ENCODE measurements at regions not wholly inside any gene's neighbourhood (a gene's known extent, or its start where the extent isn't known, plus 50 kb on each side); places are given as distances from the start of the nearest gene placed in this dataset.

DNA sequence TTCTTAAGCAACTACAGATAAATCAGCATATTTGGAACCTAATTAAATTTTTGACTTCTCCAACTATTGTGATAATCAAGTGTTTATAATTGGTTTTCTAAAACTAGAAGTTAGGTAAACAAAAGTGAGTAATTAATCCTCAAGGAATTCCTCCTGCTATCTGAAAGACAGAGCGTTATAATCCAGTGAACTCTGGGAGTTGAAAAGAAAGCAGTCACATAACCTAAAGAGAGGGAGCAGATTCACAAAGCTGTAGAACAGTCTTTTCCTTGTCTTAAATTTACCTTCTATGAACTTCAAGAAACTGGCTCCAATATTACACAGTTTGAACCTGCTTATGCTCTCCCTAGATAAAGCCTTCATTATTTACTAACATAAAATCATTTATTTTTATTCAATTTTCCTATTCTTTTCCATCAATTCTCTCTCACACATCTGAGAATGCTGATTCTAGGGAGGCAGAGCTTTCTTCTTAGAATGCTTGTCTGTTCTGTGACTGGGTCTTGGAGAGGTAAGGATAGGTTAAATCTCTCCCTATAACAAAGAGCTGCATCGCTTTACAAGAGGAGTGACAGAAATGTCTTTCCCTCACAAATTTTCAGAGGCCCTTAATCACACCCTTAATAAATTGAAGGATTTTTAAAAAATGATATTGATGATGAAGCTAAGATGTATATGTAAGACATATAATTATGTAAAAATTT, 132.8 kb downstream of the TUSC7 start:
- no peak for FAIRE-seq
- H3K27ac ChIP-seq (ENCODE audit: low read depth in 2 of 2, low read length in 2 of 2), result no peak overlapping the region
- TF ChIP-seq, protein P1, sequence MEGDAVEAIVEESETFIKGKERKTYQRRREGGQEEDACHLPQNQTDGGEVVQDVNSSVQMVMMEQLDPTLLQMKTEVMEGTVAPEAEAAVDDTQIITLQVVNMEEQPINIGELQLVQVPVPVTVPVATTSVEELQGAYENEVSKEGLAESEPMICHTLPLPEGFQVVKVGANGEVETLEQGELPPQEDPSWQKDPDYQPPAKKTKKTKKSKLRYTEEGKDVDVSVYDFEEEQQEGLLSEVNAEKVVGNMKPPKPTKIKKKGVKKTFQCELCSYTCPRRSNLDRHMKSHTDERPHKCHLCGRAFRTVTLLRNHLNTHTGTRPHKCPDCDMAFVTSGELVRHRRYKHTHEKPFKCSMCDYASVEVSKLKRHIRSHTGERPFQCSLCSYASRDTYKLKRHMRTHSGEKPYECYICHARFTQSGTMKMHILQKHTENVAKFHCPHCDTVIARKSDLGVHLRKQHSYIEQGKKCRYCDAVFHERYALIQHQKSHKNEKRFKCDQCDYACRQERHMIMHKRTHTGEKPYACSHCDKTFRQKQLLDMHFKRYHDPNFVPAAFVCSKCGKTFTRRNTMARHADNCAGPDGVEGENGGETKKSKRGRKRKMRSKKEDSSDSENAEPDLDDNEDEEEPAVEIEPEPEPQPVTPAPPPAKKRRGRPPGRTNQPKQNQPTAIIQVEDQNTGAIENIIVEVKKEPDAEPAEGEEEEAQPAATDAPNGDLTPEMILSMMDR (IDR thresholded peaks at IDR 0.05; ENCODE audit: borderline replicate concordance, extremely low read depth, insufficient read depth), result no peak
- H3K4me3 ChIP-seq (ENCODE audit: low read length in 3 of 3), result no peak overlapping the region
- no peaks in the 10 kb centered on the region for H3K9me3 ChIP-seq (ENCODE audit: control insufficient read depth in 2 of 3, insufficient read depth in 1 of 3, low read length in 3 of 3)
- intact Hi-C loops (cut with DNase I), result loop anchor here (10.0 kb wide), 1 partner anchor 918 kb away; no protein-coding TSS in a partner anchor
- no peaks in the 10 kb centered on the region for H3K27me3 ChIP-seq (ENCODE audit: control insufficient read depth, insufficient read depth, low read length)
- no peak overlapping the region for H3K9ac ChIP-seq (ENCODE audit: low read length in 3 of 3)
- no peak for DNase-seq
- no peaks in the 10 kb centered on the region for H3K4me1 ChIP-seq (ENCODE audit: control insufficient read depth in 2 of 3, insufficient read depth in 2 of 3, low read depth in 1 of 3, low read length in 3 of 3)
- no peaks in the 10 kb centered on the region for H3K36me3 ChIP-seq (ENCODE audit: control insufficient read depth in 2 of 3, insufficient read depth in 3 of 3, low read length in 3 of 3)

DNA sequence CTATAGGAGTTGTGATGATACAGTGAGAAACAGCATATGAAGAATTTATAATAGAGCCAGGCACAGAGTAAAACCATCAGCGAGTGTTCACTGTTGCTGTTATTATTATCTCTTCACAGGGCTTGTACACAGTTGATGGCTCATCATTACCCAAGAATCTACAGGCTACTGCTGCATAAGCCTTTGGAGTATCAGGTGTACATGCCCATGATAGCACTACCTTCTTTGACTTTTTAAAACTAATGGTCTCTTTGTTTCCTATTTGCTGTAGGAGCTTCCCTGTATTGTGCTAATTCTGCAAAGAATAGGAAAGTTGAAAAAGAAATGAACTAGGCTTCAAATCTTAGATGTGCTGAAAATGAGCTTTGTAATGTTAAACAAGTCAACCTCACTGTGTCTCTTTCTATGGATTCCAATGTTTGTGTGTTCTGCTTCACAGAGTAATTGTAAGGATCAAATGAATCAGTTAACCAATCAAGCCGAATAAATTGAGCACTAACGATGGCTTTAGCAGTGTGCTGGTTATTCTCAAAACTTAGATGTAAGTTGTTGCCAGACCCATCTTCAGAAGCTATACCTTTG, 138.8 kb downstream of the TUSC7 start:
- Histone ChIP-seq H3K9me3 (ENCODE audit: control insufficient read depth in 2 of 3, insufficient read depth in 1 of 3, low read length in 3 of 3) (no peaks in the 10 kb centered on the region), H3K36me3 (ENCODE audit: control insufficient read depth in 2 of 3, insufficient read depth in 3 of 3, low read length in 3 of 3) (no peaks in the 10 kb centered on the region), H3K27ac (ENCODE audit: low read depth in 2 of 2, low read length in 2 of 2) (no peak overlapping the region), H3K9ac (ENCODE audit: low read length in 3 of 3) (no peak overlapping the region), H3K4me3 (ENCODE audit: low read length in 3 of 3) (no peak overlapping the region), H3K27me3 (ENCODE audit: control insufficient read depth, insufficient read depth, low read length) (no peaks in the 10 kb centered on the region), H3K4me1 (ENCODE audit: control insufficient read depth in 2 of 3, insufficient read depth in 2 of 3, low read depth in 1 of 3, low read length in 3 of 3) (no peaks in the 10 kb centered on the region)
- intact Hi-C loops (cut with DNase I), result loop anchor here (10.0 kb wide), 1 partner anchor 924 kb away; no protein-coding TSS in a partner anchor
- TF ChIP-seq, protein P1 (IDR thresholded peaks at IDR 0.05; ENCODE audit: borderline replicate concordance, extremely low read depth, insufficient read depth), result no peak
- DNase-seq, result no peak
- no peak for FAIRE-seq

DNA sequence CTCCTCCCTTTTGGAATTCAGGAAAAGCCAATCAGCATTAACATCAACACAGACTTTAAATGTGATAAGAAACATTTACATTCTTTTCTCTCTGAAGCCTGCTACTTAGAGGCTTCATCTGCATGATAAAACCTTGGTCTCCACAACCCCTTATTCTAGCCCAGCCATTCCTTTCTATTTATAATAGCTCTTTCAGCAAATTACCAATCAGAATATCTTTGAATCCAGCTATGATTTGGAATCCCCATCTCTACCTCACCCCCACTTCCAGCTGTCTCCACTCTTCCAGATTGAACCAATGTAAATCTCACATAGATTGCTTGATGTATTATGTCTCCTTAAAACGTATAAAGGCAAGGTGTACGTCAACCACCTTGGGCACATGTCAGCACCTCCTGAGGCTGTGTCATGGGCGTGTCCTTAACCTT, 139.7 kb downstream of the TUSC7 start:
- FAIRE-seq (no peak), DNase-seq (no peak)
- TF ChIP-seq, protein P1 (IDR thresholded peaks at IDR 0.05; ENCODE audit: borderline replicate concordance, extremely low read depth, insufficient read depth), result no peak
- H3K36me3 ChIP-seq (ENCODE audit: control insufficient read depth in 2 of 3, insufficient read depth in 3 of 3, low read length in 3 of 3), result no peaks in the 10 kb centered on the region
- no peak overlapping the region for H3K27ac ChIP-seq (ENCODE audit: low read depth in 2 of 2, low read length in 2 of 2)
- intact Hi-C loops (cut with DNase I), result loop anchor here (10.0 kb wide), 1 partner anchor 924 kb away; no protein-coding TSS in a partner anchor
- no peaks in the 10 kb centered on the region for H3K4me1 ChIP-seq (ENCODE audit: control insufficient read depth in 2 of 3, insufficient read depth in 2 of 3, low read depth in 1 of 3, low read length in 3 of 3)
- H3K4me3 ChIP-seq (ENCODE audit: low read length in 3 of 3), result no peak overlapping the region
- H3K9me3 ChIP-seq (ENCODE audit: control insufficient read depth in 2 of 3, insufficient read depth in 1 of 3, low read length in 3 of 3), result no peaks in the 10 kb centered on the region
- H3K9ac ChIP-seq (ENCODE audit: low read length in 3 of 3), result no peak overlapping the region
- H3K27me3 ChIP-seq (ENCODE audit: control insufficient read depth, insufficient read depth, low read length), result no peaks in the 10 kb centered on the region

Data from kidney (tissue), 13 donors.